IgD-negative memory B cell (primary cell): ENCODE measurements at regions not wholly inside any gene's neighbourhood (a gene's known extent, or its start where the extent isn't known, plus 50 kb on each side); places are given as distances from the start of the nearest gene placed in this dataset.
A peak's percentile ranks its signal among the peaks of the same experiment; 100 is the strongest.
"Not testable (repeated sequence)": the region's sequence is repeated elsewhere in the genome, so short reads cannot be mapped to it uniquely, and the experiment has no call there.

Experiments
- H3K27ac Mint-ChIP-seq, 3 donors: one replicate each; pipeline ENCODE4 v1.8.0; 2020 to 2022; ENCODE audit warnings: mild to moderate bottlenecking in 3 of 3, mixed read lengths in 3 of 3, moderate library complexity in 1 of 3
- H3K27me3 Mint-ChIP-seq: one replicate; pipeline ENCODE4 v1.8.0; 2021; ENCODE audit warnings: mixed read lengths
- H3K36me3 Mint-ChIP-seq: one replicate; pipeline ENCODE4 v1.8.0; 2020; ENCODE audit warnings: mild to moderate bottlenecking, mixed read lengths
- H3K4me1 Mint-ChIP-seq, 3 donors: one replicate each; pipeline ENCODE4 v1.8.0; 2020 to 2022; ENCODE audit warnings: mixed read lengths in 3 of 3, mild to moderate bottlenecking in 1 of 3
- H3K4me3 Mint-ChIP-seq, 4 donors: one replicate each; pipeline ENCODE4 v1.8.0; 2020 to 2022; ENCODE audit warnings: mild to moderate bottlenecking in 4 of 4, mixed read lengths in 4 of 4, moderate library complexity in 3 of 4
- H3K9me3 Mint-ChIP-seq, 3 donors: one replicate each; pipeline ENCODE4 v1.8.0; 2020 to 2021; ENCODE audit warnings: mixed read lengths in 3 of 3, mild to moderate bottlenecking in 1 of 3

DNA sequence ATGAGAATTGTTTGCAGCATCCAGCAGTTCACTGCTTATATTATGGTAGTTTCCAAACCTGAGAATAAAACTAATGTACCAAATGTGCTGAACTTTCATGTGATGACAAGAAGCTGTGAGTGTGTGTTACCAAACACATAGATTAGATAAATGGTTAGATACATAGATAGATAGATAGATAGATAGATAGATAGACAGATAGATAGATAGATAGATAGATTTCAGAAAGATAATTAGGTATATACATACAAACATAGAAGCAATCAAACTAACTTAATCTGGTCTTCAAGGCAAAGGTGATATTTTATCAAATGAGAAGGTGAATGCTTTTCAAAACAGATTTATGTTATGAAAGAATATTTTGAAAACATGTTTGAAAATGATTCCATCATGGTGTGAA is 147.3 kb upstream of the C11orf58 start:
- peaks cover 2% of the 10 kb centered on the region for H3K27me3 Mint-ChIP-seq

DNA sequence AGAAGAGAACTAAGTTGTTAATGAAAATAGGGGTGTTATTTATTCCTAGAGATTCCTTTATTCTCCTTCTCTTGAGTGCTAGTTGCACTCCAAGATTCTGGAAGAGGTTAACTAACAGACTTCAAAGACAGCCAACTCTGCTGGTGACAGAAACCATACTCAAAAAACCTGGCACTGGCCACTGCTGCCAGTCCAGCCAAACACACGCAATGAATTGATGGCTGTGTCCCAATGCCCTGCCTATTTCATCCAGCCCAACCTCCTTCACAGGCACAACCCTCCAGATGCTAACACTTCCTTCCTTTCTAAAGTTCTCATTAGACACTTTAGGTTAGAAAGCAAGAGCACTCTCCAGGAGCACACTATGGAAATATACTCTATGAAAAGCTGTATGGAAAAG is 150.8 kb upstream of the C11orf58 start:
- Mint-ChIP-seq H3K36me3 (no peaks in the 10 kb centered on the region), H3K27ac (no peak overlapping the region), H3K9me3 (peaks cover 0 to 2% (median 0%) of the 10 kb centered on the region in 3 donors), H3K4me3 (no peak overlapping the region), H3K27me3 (peaks cover 2% of the 10 kb centered on the region), H3K4me1 (no peaks in the 10 kb centered on the region)

More for the DNA sequence above, 147.3 kb upstream of the C11orf58 start:
- Mint-ChIP-seq H3K4me3 (no peak overlapping the region), H3K9me3 (no peaks in the 10 kb centered on the region), H3K4me1 (peaks cover 0 to 2% (median 0%) of the 10 kb centered on the region in 3 donors), H3K36me3 (no peaks in the 10 kb centered on the region), H3K27ac (no peak overlapping the region)

DNA sequence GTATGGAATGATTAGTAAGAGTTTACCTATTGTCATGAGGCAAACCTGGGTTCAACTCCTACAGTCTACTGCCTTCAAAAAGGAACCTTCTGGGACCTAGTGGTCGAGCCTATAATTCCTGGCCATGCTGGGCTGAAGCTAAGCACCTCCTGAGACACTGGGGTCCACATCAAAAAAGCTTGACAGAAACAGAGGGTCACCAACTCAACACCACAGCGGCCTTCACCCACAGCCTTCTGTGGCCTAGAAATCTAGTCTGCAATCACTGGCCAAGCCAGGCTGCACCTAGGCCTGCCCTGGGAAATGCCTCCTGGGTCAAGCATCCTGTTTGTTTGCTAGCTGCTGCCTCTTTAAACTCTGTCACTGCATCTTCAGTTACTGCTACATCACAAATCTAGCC is 153.9 kb upstream of the C11orf58 start:
- H3K36me3 Mint-ChIP-seq = no peaks in the 10 kb centered on the region
- H3K27ac Mint-ChIP-seq = no peak overlapping the region
- H3K9me3 Mint-ChIP-seq = peaks cover 0 to 2% (median 0%) of the 10 kb centered on the region in 3 donors
- no peak overlapping the region for H3K4me3 Mint-ChIP-seq
- H3K27me3 Mint-ChIP-seq = peaks cover 2% of the 10 kb centered on the region
- no peaks in the 10 kb centered on the region for H3K4me1 Mint-ChIP-seq

DNA sequence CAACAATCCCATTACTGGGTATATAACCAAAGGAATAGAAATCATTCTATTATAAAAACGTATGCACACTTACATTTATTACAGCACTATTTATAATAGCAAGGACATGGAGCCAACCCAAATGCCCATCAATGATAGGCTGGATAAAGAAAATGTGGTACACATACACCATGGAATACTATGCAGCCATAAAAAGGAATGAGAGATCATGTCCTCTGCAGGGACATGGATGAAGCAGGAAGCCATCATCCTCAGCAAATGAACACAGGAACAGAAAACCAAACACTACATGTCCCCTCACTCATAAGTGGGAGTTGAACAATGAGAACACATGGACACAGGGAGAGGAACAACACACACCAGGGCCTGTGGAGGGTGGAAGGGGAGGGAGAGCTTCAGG is 157.4 kb upstream of the C11orf58 start:
- not testable (repeated sequence) for H3K27me3 Mint-ChIP-seq, H3K27ac Mint-ChIP-seq, H3K36me3 Mint-ChIP-seq, H3K4me1 Mint-ChIP-seq, H3K4me3 Mint-ChIP-seq, H3K9me3 Mint-ChIP-seq

DNA sequence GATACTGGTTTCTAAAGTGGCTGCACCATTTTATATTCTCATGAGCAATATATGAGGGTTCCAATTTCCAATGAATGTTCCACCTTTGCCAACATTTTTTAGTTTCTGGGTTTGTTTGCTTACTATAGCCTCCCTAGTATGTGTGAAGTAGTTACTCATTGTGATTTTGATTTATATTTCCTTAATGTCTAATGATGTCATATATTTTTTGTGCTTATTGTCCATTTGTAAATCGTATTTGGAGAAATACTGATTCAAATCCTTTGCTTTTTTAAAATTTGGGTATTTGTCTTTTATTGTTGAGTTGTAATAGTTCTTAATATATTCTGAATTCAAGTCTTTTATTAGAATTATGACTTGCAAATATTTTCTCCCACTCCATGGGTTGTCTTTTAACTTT is 161.0 kb upstream of the C11orf58 start:
- H3K4me1 Mint-ChIP-seq = no peaks in the 10 kb centered on the region
- peaks cover 2% of the 10 kb centered on the region for H3K27me3 Mint-ChIP-seq
- no peak overlapping the region for H3K4me3 Mint-ChIP-seq
- peaks cover 0 to 4% (median 2%) of the 10 kb centered on the region in 3 donors for H3K9me3 Mint-ChIP-seq
- no peaks in the 10 kb centered on the region for H3K36me3 Mint-ChIP-seq
- no peak overlapping the region for H3K27ac Mint-ChIP-seq

DNA sequence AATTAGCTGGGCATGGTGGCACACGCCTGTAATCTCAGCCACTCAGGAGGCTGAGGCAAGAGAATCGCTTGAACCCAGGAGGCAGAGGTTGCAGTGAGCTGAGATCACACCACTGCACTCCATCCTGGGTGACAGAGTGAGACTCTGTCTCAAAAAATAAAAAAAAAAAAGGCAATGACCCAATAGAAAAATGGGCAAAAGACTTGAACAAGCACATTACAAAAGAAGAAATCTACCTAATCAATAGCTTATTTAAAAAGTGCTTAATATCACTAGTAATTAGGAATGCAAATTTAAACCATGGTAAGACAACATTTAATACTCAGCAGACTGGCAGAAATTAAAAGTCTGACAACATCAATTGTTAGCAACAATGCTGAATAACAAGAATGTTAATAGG is 163.6 kb upstream of the C11orf58 start:
- not testable (repeated sequence) for H3K27ac Mint-ChIP-seq, H3K27me3 Mint-ChIP-seq, H3K36me3 Mint-ChIP-seq, H3K4me3 Mint-ChIP-seq, H3K9me3 Mint-ChIP-seq, H3K4me1 Mint-ChIP-seq

DNA sequence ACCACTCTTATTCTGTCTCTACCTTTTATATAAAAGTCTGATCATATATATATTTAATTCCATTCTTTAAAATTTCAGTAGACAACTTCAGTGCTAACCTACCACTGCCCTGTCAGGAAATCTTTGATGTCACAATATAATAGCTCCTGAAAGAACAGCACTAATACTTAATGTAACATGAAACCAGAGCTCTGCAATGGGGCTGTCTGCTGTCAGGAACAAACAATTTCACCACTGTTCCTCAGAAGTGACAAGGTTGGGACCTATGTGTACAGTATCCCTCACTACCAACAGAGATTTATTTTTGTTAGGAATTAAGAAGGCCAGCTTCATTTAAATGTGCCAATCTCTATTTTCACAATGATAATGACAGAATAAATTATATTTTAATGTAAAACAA is 165.5 kb upstream of the C11orf58 start:
- Mint-ChIP-seq H3K36me3 (no peaks in the 10 kb centered on the region), H3K4me1 (no peaks in the 10 kb centered on the region), H3K27me3 (no peaks in the 10 kb centered on the region), H3K9me3 (peaks cover 0 to 4% (median 0%) of the 10 kb centered on the region in 3 donors), H3K4me3 (no peak overlapping the region), H3K27ac (no peak overlapping the region)

DNA sequence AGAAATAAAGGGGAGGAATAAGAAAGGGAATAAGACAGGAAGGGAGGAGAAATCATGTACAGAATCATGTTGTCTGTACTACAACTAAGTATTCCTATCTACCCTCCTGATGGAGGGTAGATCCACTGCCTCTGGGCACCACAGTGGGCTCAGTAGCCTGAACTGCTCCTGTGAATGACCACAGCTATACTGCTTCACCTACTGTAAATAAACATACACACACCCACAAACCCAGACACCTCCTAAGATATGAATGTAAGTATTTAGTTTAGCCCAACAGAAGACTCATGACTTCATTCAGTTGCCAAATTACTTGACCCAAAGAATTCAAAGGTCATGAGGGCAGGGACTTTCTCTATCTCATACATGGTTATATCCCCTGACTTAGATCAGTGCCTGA is 177.3 kb upstream of the C11orf58 start:
- Mint-ChIP-seq H3K4me1 (no peaks in the 10 kb centered on the region), H3K4me3 (no peak overlapping the region), H3K9me3 (peaks cover 0 to 5% (median 0%) of the 10 kb centered on the region in 3 donors), H3K27ac (no peak overlapping the region), H3K27me3 (no peaks in the 10 kb centered on the region), H3K36me3 (no peaks in the 10 kb centered on the region)

DNA sequence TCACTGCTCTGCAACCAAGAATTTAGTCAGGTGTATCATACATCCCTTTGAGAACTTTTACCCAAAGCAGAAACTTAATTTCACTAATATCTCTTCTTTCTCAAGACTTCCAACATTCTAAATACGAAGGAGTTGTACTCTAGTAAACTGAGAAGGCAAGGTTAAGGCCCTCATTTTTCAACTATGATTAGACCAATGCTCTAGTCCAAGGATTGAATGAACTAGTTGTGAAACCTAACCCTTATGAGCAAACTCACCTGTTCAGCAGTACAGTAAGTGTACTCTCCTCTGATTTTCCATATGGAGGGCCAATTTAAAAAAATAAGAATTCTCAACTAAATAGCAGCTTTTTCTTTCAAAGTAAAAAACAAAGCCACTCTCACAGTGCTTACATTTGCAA is 180.0 kb upstream of the C11orf58 start:
- Mint-ChIP-seq H3K36me3 (no peaks in the 10 kb centered on the region), H3K27me3 (no peaks in the 10 kb centered on the region), H3K4me3 (no peak overlapping the region), H3K27ac (no peak overlapping the region), H3K4me1 (no peaks in the 10 kb centered on the region), H3K9me3 (peaks cover 0 to under 1% (median 0%) of the 10 kb centered on the region in 3 donors)

DNA sequence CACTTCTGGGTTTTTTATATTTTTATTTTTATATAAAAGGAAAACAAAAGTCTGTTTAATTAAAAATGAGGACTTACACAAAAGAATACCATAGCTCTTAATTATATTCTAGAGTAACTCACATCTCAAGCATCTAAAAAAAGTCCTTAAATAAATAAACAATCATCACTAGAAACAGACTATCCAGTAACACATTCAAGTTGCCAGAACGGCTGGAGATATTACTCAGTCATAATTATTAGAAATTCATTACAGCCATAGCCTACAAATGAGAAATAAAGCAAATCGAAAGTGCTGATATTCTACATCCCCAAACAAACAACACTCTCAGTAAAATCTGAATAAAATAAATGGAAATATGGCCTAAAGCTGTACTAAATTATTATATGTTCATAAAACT is 182.5 kb upstream of the C11orf58 start:
- no peaks in the 10 kb centered on the region for H3K27me3 Mint-ChIP-seq
- H3K36me3 Mint-ChIP-seq = no peaks in the 10 kb centered on the region
- no peak overlapping the region for H3K4me3 Mint-ChIP-seq
- H3K9me3 Mint-ChIP-seq = peaks cover 0 to 2% (median 2%) of the 10 kb centered on the region in 3 donors
- no peak overlapping the region for H3K27ac Mint-ChIP-seq
- no peaks in the 10 kb centered on the region for H3K4me1 Mint-ChIP-seq

DNA sequence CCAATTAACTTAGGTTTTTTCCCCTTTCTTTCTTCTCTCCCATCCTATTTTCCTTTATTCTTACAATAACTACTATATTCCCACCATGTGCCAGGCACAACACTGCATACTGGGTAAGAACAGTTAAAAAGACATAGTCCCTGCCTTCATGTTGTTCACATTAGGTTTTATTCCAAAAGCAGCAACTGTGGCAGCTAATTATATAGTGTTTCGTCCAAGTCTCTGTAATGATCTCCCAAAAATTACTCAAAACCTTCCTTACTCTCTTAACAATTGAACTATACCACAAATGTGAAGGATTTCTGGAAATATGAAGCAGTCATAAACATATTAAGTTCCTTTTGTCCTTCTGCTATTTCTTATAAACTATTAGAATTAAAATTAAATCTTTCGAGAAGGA is 184.1 kb upstream of the C11orf58 start:
- Mint-ChIP-seq H3K4me1 (no peaks in the 10 kb centered on the region), H3K4me3 (no peak overlapping the region), H3K9me3 (peaks cover 0 to 3% (median 2%) of the 10 kb centered on the region in 3 donors), H3K27me3 (no peaks in the 10 kb centered on the region), H3K36me3 (no peaks in the 10 kb centered on the region), H3K27ac (no peak overlapping the region)

DNA sequence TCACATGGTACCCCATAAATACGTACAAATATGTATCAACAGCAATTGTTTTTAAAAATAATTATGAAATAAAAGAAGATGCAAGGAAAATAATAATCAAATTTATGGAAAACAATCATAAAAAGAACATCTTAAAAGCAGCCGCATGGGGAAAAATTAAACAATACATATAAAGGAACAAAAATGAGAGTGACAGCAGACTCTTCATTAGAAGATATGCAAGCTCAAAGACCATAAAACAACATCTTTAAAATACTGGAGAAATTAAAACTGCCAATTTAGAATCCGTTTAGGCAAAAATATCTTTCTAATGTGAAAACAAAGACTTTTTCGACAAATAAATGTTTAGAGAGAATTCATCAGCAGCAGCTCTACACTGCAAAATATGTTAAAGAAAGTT is 190.6 kb upstream of the C11orf58 start:
- H3K27me3 Mint-ChIP-seq = no peaks in the 10 kb centered on the region
- no peak overlapping the region for H3K27ac Mint-ChIP-seq
- H3K4me1 Mint-ChIP-seq = no peaks in the 10 kb centered on the region
- H3K36me3 Mint-ChIP-seq = no peaks in the 10 kb centered on the region
- no peak overlapping the region for H3K4me3 Mint-ChIP-seq
- H3K9me3 Mint-ChIP-seq = peaks cover 2 to 4% (median 3%) of the 10 kb centered on the region in 3 donors

DNA sequence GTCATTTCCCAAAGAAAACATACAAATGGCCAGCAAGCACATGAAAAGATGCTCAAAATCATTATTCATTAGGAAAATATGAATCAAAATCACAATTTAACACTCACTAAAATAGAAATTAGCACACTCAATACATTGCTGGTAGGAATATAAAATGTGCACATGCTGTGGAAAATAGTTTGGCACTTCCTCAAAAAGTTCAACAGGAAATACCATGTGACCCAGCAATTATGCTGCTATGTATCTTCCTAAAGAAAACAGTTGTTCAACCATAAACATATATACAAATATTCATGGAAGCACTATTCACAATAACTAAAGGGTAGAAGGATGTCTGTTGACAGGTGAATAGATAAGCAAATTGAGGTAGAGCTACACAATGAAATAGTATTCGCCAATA is 187.3 kb upstream of the SOX6 start:
- no peak overlapping the region for H3K27ac Mint-ChIP-seq
- no peak overlapping the region for H3K4me3 Mint-ChIP-seq
- H3K4me1 Mint-ChIP-seq = no peaks in the 10 kb centered on the region
- H3K9me3 Mint-ChIP-seq = peaks cover 3 to 9% (median 5%) of the 10 kb centered on the region in 3 donors
- H3K36me3 Mint-ChIP-seq = no peaks in the 10 kb centered on the region
- no peaks in the 10 kb centered on the region for H3K27me3 Mint-ChIP-seq

DNA sequence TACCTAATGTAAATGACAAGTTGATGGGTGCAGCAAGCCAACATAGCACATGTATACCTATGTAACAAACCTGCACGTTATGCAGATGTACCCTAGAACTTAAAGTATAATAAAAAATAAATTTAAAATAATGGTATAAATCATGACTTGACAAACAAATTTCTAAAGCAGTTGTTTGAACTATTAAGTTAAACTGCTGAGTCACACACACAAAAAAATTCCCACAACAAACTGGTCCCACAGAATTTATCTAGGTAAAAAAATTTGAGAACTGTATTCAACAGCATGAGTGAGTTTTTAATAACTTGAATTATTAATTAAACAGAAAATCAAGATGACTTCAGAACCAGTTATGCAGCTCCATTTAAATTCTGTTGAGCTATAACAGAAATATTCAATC is 186.0 kb upstream of the SOX6 start:
- H3K4me1 Mint-ChIP-seq = no peaks in the 10 kb centered on the region
- no peak overlapping the region for H3K27ac Mint-ChIP-seq
- H3K4me3 Mint-ChIP-seq = no peak overlapping the region
- peaks cover 0 to 9% (median 6%) of the 10 kb centered on the region in 3 donors for H3K9me3 Mint-ChIP-seq
- H3K27me3 Mint-ChIP-seq = no peaks in the 10 kb centered on the region
- H3K36me3 Mint-ChIP-seq = no peaks in the 10 kb centered on the region

DNA sequence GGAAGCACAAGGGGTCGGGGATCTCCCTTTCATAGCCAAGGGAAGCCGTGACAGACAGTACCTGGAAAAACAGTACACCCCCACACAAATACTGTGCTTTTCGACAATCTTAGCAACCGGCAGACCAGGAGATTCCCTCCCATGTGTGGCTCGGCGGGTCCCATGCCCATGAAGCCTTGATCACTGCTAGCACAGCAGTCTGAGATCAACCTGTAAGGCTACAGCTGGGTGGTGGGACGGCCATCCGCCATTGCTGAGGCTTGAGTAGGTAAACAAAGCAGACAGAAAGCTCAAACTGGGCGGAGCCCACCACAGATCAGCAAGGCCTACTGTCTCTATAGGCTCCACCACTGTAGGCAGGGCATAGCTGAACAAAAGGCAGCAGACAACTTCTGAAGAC is 180.2 kb upstream of the SOX6 start:
- no peaks in the 10 kb centered on the region for H3K36me3 Mint-ChIP-seq
- no peak overlapping the region for H3K27ac Mint-ChIP-seq
- H3K27me3 Mint-ChIP-seq = no peaks in the 10 kb centered on the region
- no peaks in the 10 kb centered on the region for H3K4me1 Mint-ChIP-seq
- no peak overlapping the region for H3K4me3 Mint-ChIP-seq
- H3K9me3 Mint-ChIP-seq = peaks cover 0 to 9% (median 5%) of the 10 kb centered on the region in 3 donors

DNA sequence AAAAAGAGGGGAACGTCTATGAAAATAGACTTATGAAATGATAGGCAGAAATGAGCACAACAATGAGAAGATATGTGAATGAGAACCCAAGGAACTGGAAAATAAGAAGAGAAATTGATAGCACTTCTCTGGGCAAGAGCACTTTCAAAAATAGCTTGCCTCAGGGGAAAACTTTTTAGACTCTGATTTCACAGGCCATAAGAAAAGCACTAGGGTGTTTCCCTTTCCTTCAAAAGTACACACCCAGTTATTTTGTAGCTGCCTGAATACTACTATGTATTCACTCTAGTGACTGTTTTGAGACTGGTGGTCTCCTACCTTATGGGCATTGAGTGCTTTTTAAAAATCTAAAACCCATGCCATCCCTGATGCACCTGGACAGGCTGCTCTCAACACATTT is 172.3 kb upstream of the SOX6 start:
- Mint-ChIP-seq H3K27me3 (no peaks in the 10 kb centered on the region), H3K36me3 (no peaks in the 10 kb centered on the region), H3K4me3 (no peak overlapping the region), H3K9me3 (peaks cover 0 to 5% (median 2%) of the 10 kb centered on the region in 3 donors), H3K27ac (peak overlapping the region in 1 of 3 donors; percentile 37), H3K4me1 (no peaks in the 10 kb centered on the region)
